Myocyte (in vitro differentiated cells): ENCODE measurements at regions not wholly inside any gene's neighbourhood (a gene's known extent, or its start where the extent isn't known, plus 50 kb on each side); places are given as distances from the start of the nearest gene placed in this dataset.

Experiments used
- DNase-seq: peaks from one replicate; pipeline ENCODE4 v3.0.0-alpha.2; 2012; ENCODE audit warnings: low read depth

- no peak for DNase-seq
These were observed 157.4 kb upstream of the PROX1 start for GRCh38 chr1:213830371-213830770.

- no peak for DNase-seq
These were observed 147.2 kb upstream of the PROX1 start for GRCh38 chr1:213840575-213840974.

- DNase-seq = no peak
These were observed 143.1 kb upstream of the PROX1 start for GRCh38 chr1:213844632-213845031.

- no peak for DNase-seq
These were observed 135.7 kb upstream of the PROX1 start for GRCh38 chr1:213852107-213852506.

GRCh38 chr1:213858581-213858980 lies 129.2 kb upstream of the PROX1 start:
- DNase-seq = no peak

- DNase-seq = no peak
These were observed 125.9 kb upstream of the PROX1 start for GRCh38 chr1:213861841-213862240.

- no peak for DNase-seq
These were observed 123.7 kb upstream of the PROX1 start for GRCh38 chr1:213864091-213864490.

GRCh38 chr1:213868482-213868881 lies 119.3 kb upstream of the PROX1 start:
- DNase-seq = no peak

- no peak for DNase-seq
These were observed 116.6 kb upstream of the PROX1 start for GRCh38 chr1:213871179-213871578.

- no peak for DNase-seq
These were observed 113.0 kb upstream of the PROX1 start for GRCh38 chr1:213874789-213875188.

- DNase-seq = no peak
These were observed 111.2 kb upstream of the PROX1 start for GRCh38 chr1:213876531-213876930.

GRCh38 chr1:213883618-213884017 lies 104.2 kb upstream of the PROX1 start:
- no peak for DNase-seq

GRCh38 chr1:213884402-213884801 lies 103.4 kb upstream of the PROX1 start:
- DNase-seq = no peak

GRCh38 chr1:213884942-213885341 lies 102.8 kb upstream of the PROX1 start:
- DNase-seq = no peak

GRCh38 chr1:213887842-213888241 lies 99.9 kb upstream of the PROX1 start:
- no peak for DNase-seq

- DNase-seq = no peak
These were observed 95.5 kb upstream of the PROX1 start for GRCh38 chr1:213891989-213892902.

GRCh38 chr1:213898684-213899083 lies 89.1 kb upstream of the PROX1 start:
- no peak for DNase-seq

- DNase-seq = no peak
These were observed 88.4 kb upstream of the PROX1 start for GRCh38 chr1:213899413-213899812.

- peak; percentile 3 for DNase-seq
These were observed 82.4 kb upstream of the PROX1 start for GRCh38 chr1:213905344-213905743.

GRCh38 chr1:213908521-213908920 lies 79.3 kb upstream of the PROX1 start:
- DNase-seq = no peak

GRCh38 chr1:213914392-213914791 lies 73.4 kb upstream of the PROX1 start:
- DNase-seq = no peak

GRCh38 chr1:213921311-213921710 lies 66.5 kb upstream of the PROX1 start:
- peak; percentile 22 for DNase-seq

- no peak for DNase-seq
These were observed 66.1 kb upstream of the PROX1 start for GRCh38 chr1:213921712-213922111.
